Adrenal gland (tissue), 9 donors: ENCODE measurements at regions not wholly inside any gene's neighbourhood (a gene's known extent, or its start where the extent isn't known, plus 50 kb on each side); places are given as distances from the start of the nearest gene placed in this dataset.

ENCODE experiments used
- DNase-seq, 7 donors: peaks; one replicate each; pipeline ENCODE4 v3.0.0-alpha.2; 2019 to 2020
- H3K27ac ChIP-seq, 5 donors: fragments of 200-600 bp; sonication (generic) in 4 of 5; 1 replicate in 3 of 5; 2 replicates in 2 of 5; pipeline versions ENCODE4 v1.5.1 to v1.8.0; 2016 to 2020; ENCODE audit warnings: mild to moderate bottlenecking in 1 of 5
- H3K27me3 ChIP-seq: fragments of 200-600 bp; 2 replicates; pipeline ENCODE4 v1.8.0; 2021
- H3K36me3 ChIP-seq, 2 donors: fragments of 200-600 bp; replicated peaks in 1 of 2; 1 replicate in 1 of 2; 2 replicates in 1 of 2; pipeline versions ENCODE4 v1.5.1 to v1.8.0; 2018 to 2022
- H3K4me1 ChIP-seq, 2 donors: fragments of 200-600 bp; replicated peaks in 1 of 2; 1 replicate in 1 of 2; 2 replicates in 1 of 2; pipeline versions ENCODE4 v1.5.1 to v1.8.0; 2018 to 2021
- H3K4me3 ChIP-seq, 4 donors: fragments of 200-600 bp; sonication (generic) in 3 of 4; one replicate each; pipeline ENCODE4 v1.5.1; 2016 to 2018
- H3K9me3 ChIP-seq, 3 donors: fragments of 200-600 bp; sonication (generic) in 1 of 3; replicated peaks in 1 of 3; 1 replicate in 2 of 3; 2 replicates in 1 of 3; pipeline versions ENCODE4 v1.5.1 to v1.8.0; 2016 to 2021
- CTCF ChIP-seq, 6 experiments: fragments of 450-650 bp in 4 of 6; fragments of 200-600 bp in 2 of 6; sonication (generic) in 1 of 6; IDR thresholded peaks; 1 replicate in 5 of 6; 2 replicates in 1 of 6; pipeline versions ENCODE4 v1.5.1 to v1.8.0; 2016 to 2021; ENCODE audit warnings: antibody characterized with exemption in 6 of 6, mild to moderate bottlenecking in 2 of 6, moderate library complexity in 1 of 6
- POLR2A ChIP-seq, 2 donors: fragments of 450-650 bp; IDR thresholded peaks; one replicate each; pipeline ENCODE4 v1.6.1; 2017; ENCODE audit warnings: antibody characterized with exemption in 2 of 2, mild to moderate bottlenecking in 2 of 2, moderate library complexity in 1 of 2
- WGBS, 4 donors: extraction: QIAGEN DNeasy Blood & Tissue Kit in 2 of 4; methylation state at CpG; one replicate each; pipeline versions ENCODE4 v1.1.5 to v1.1.7; 2013 to 2017; 5-methylcytosine and 5-hydroxymethylcytosine counted together
- intact Hi-C, 2 donors: fragments of 100-400 bp; cut with DNase I; formaldehyde crosslinking; loops; one replicate each; pipeline versions ENCODE4 v1.14.1 to v1.15.0; 2022 to 2023
- small RNA-seq, 2 donors: library from RNA; depleted of rRNA; stranded (forward); fragments of <200 nt; gene quantifications; one replicate each; pipeline ENCODE3, GENCODE V24; 2016
- donor health status: healthy with polysubstance abuse.
- donor health status: Bipolar disorder and iron deficiency.
- donor health status: DM: yes; HTN: yes; CAD: no.
- donor health status: DM: no; HTN: no; CAD: no.
- donor health status: DM: no; HTN: no; CAD: no.

DNA sequence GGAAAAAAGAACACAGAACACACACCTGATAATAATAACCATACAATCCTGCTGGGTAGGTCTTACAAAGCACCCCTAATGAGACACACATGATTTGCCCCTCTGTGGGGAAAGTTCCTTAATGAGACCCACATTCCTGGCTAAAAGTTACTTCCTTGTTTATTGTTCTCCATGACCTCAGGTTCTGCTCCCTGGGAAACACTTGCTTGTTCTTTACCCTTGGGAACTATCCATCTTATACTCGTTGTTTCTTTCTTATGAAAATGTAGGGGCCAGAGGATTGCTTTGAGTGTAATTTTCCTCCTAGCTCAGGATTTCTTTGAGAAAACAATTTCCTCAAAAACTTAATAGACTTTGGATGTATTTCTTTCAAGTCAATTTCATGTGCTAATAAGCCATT, 52.1 kb upstream of the PCDH10 start:
- H3K36me3 ChIP-seq, result no peaks in the 10 kb centered on the region
- no peak overlapping the region for H3K4me3 ChIP-seq
- no peaks in the 10 kb centered on the region for H3K27me3 ChIP-seq
- WGBS, 4 donors, result 10 to 31% (median 26%) methylated on average over 1 of the region's 1 CpG
- DNase-seq, result no peak
- no peak overlapping the region for H3K27ac ChIP-seq
- TF ChIP-seq POLR2A (IDR thresholded peaks at IDR 0.05) (no peak), CTCF (IDR thresholded peaks at IDR 0.05) (no peak)
- H3K4me1 ChIP-seq, result no peaks in the 10 kb centered on the region
- intact Hi-C loops, result no loop called here
- H3K9me3 ChIP-seq, result no peaks in the 10 kb centered on the region

Small RNA genes in the stretch of these regions (small RNA-seq; reads per million reads assigned to genes)
- 0 reads per million in 2 donors for gene AC096711.1
